Head of caudate nucleus (tissue), 42 donors: ENCODE measurements at regions not wholly inside any gene's neighbourhood (a gene's known extent, or its start where the extent isn't known, plus 50 kb on each side); places are given as distances from the start of the nearest gene placed in this dataset.
"Not testable (repeated sequence)": the region's sequence is repeated elsewhere in the genome, so short reads cannot be mapped to it uniquely, and the experiment has no call there.

Experiments used
- DNase-seq, 42 donors: peaks; one replicate each; pipeline versions ENCODE4 v3.0.0 to v3.0.0-alpha.2; 2020 to 2021; ENCODE audit warnings: mixed read lengths in 7 of 42
- intact Hi-C: fragments of 100-400 bp; cut with DNase I; formaldehyde crosslinking; loops from one replicate; pipeline ENCODE4 v1.15.0; 2022

DNA sequence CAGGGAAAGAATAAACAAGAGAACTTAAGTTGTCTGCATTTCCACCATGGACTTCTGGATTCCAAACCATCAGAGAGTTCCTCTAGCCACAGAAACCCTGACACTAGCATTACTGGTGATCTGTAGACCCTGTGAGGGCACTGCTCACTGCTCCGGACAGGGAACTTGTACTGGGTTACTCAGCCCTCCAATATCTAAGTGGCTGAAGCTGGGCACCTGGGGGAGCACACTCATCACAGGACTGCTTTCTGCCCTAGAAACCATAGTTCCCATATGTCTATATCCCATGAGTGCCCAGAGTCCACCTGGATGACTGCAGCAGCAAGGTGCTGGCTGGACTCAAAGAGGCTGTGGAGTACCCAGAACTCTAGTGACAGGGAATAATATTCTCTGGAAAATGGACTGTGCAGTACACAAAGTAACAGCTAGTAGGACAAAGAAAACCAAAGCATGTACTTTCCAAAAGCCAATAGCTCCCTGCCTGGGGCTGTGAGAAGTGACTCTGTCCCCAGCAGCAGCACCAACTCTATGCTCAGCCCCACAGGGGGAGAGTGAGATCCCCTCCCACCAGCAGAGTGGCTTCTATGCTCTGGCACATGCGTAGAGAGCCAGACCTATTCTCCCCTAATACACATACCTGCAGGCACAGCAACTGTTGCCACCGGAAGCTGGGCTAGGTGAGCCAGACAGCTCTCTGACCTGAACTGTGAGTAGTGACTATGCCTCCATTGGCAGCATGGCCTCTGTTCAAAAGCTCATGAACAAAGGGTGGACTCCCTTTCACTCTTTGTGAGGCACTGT, 472.9 kb upstream of the FTMT start:
- intact Hi-C loops = no loop called here

DNA sequence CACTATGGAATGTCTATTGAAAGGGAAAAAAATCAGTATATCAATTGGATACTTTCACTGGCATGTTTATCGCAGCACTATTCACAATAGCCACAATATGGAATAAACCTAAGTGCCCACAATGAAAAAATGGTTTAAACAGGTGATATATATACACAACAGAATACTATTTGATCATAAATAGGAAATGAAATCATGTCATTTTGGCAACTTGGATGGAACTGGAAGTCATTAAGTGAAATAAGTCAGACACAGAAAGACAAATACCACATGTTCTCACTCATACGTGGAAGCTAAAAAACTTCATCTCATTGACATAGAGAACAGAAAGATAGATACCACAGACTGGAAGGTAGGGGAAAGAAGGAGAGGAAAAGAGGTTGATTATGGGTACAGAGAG, 471.6 kb upstream of the FTMT start:
- intact Hi-C loops = no loop called here
- DNase-seq = no peak

More for the DNA sequence above, 472.9 kb upstream of the FTMT start:
- no peak for DNase-seq

DNA sequence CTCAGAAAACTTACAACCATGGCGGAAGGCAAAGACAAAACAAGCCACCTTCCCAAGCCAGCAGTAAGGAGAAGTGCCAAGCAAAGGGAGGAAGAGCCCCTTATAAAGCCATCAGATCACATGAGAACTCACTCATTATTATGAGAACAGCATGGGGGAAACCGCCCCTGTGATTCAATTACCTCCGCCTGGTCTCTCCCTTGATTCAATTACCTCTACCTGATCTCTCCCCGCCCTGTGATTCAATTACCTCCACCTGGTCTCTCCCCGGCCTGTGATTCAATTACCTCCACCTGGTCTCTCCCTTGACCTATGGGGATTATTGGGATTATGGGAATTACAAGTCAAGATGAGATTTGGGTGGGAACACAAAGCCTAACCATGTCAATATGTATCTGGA, 467.3 kb upstream of the FTMT start:
- intact Hi-C loops = no loop called here
- DNase-seq = no peak

DNA sequence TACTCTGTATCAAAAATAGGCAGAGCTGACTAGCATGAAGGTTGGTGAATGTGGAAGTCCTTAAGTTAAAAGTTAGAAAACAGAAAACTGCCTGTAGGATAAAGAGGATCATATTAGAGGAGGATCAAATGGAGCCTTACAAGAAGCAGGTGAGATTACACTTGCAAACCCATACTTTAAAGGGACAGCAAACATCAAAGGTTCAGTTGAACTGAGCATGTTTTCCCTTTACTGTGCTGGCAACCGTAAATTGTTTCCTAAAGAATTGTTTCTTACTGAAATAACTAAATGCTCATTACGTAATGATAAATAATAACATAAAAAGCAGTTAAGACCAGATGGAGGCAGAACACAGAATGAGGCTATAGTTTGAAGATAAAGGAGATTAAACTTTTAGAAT, 465.3 kb upstream of the FTMT start:
- intact Hi-C loops = no loop called here
- no peak for DNase-seq

DNA sequence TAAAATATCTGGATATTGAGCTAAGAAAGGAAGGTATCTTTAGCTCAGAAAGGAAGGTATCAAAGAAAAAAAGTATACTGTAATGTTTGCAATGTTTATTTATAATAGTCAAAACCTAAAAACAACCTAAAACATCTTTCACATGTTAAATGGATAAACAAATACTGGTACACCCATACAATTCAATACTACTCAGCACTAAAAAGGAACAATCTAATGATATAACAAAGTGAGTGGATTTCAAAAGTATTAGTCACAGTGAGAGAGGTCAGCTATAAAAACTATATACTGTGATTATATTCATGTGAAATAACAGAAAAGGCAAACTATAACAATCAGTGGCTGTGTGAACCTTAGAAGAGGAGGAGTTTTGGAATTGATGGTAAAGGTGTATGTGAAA, 455.0 kb upstream of the FTMT start:
- intact Hi-C loops = no loop called here

DNA sequence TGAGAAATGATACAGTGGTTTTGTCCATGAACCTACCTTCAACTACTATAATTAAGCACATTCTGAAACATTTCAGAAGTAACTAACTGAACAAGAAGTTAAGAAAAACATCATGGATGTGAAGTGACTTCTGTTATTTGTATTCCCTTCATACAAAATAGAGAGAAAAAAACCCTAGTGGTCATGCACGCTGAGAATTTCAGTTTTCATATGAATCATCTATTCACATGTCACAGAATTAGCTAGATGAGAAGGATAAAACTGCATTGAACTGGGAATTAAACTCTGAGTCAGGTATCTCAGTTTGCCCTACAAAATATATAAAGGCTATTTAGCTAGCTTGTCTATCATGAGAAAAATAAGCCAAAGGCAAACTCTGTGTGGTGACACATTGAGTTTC, 451.8 kb upstream of the FTMT start:
- intact Hi-C loops = no loop called here
- DNase-seq = no peak

More for the DNA sequence above, 455.0 kb upstream of the FTMT start:
- no peak for DNase-seq

DNA sequence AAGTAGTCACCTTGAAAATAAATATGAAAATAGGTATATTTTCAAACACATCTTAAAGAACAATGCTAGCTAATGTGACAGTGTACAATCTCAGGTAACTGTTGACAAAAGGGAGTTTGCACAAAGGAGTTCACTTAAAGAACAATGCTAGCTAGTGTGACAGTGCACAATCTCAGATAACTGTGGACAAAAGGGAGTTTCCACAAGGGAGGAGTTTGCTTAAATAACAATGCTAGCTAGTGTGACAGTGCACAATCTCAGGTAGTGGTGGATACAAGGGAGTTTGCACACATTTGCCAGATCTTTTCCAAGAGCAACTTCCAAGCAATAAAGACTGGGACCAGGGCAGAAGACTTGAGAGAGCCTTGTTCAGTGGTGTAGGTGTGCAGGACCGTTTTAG, 442.9 kb upstream of the FTMT start:
- intact Hi-C loops = no loop called here

DNA sequence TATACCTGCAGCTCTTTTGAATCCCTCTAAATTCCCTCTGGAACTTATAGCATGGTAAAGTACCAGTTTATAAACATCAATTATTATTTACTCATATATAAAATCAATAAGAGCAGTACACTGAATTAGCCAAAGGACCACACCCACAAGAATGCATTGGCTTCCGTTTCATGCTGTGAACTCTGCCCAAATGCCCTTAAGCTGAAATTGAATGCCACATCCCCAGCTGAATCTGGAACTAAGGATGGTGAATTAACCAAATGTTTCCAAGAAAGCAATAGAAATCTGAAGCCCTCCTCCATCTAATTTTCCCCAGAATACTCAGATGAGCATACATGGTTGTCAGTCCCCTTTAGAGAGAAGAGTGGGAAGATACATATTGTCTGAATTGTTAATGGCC, 436.4 kb upstream of the FTMT start:
- DNase-seq = no peak

More for the DNA sequence above, 442.9 kb upstream of the FTMT start:
- no peak for DNase-seq

DNA sequence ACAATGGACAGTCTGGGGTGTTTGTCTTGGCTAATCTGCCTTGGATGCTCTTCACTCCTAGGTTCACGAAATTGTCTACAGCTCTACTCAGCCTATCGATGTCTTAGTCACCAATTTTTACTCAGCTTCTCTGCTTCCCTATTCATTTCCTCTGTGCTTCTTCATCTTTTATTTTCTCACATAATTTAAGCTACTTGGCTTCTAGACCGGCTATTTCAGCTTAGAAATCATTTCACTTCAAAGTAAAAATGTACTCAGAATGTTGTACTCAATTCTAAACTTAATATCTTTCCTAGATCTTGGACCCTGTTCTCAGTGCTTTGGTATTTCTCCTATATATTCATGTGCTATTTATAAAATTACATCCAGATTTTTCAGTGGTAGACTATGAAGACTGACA, 430.0 kb upstream of the FTMT start:
- DNase-seq = no peak
- intact Hi-C loops = no loop called here

More for the DNA sequence above, 436.4 kb upstream of the FTMT start:
- intact Hi-C loops = no loop called here

DNA sequence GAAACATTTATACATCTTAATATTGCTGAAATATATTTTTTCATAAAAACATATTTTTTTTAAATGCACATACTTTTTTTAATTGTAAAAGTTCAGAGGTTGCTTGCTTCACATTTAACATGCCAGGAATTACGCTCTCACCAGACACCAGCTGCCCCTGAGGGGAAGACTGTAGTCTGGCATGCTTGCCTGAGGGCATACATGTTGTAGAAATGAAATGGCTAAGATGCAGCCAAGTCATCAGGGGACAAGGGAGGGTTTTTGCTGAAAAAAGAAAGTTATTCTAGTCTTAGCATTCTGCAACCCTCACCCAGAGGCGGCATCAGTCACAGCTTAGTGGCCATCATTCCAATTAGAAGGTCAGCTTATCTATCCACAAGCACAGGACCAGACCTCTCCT, 426.7 kb upstream of the FTMT start:
- no peak for DNase-seq
- intact Hi-C loops = no loop called here

DNA sequence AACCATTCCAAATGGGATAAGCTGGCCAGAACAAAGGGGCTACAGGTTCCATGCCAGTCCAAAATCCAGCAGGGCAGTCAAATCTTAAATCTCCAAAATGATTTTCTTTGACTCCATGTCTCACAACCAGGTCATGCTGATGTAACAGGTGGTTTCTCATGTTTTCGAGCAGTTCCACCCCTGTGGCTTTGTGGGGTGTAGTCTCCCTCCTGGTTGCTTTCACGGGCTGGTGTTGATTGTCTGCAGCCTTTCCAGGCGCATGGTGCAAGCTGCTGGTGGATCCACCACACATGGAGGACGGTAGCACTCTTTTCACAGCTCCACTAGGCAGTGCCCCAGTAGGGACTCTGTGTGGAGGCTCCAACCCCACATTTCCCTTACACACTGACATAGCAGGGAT, 425.5 kb upstream of the FTMT start:
- no peak for DNase-seq
- intact Hi-C loops = no loop called here

DNA sequence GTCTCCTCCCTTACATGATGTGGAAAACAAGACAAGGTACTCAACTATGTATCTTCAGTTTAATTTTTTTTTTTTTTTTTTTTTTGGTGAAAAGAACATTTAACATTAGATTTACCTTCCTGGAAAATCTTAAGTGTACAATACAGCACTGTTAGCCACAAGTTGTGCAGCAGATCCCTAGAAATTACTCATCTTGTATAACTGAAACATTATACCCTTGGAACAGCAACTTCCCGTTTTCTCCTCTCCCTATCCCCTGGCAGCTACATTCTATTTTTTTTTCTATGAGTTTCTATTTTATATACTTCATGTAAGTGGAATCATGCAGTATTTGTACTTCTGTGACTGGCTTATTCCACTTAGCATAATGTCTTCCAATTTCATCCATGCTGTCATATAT, 421.9 kb upstream of the FTMT start:
- intact Hi-C loops = no loop called here
- DNase-seq = no peak

DNA sequence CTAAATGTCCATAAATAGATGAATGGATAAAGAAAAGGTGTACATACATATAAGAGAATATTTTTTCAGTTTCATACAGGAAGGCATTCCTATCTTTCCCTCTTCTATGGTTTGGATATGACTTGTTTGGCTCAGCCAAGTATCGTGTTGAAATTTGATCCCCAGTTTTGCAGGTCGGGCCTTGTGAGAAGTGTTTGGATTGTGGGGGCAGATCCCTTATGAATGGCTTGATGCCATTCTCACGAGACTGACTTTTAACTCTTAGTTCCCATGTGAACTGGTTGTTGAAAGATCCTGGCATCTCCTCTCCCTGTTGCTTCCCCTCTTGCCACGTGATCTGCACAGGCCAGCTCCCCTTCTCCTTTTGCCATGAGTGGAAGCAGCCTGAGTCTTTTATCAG, 421.1 kb upstream of the FTMT start:
- intact Hi-C loops = no loop called here
- DNase-seq = no peak

DNA sequence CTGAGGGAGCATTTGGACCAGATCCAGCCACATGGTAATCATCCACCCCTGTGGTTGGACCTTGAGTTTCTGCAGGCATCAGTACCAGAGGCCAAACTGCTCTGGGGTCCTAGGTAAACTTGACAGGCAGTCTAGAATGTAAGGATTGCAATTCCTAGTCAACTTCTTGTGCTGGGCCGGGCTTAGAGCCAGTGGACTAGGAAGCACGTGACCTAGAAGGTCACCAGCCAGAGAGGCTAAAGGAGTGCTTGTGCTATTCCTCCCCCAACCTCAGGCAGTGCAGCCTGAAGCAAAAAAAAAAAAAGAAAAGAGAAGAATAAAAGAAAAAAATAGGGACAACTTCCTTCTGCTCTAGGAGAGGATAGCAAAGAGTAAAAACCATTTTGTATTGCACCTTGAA, 406.2 kb upstream of the FTMT start:
- intact Hi-C loops = no loop called here
- DNase-seq = no peak

DNA sequence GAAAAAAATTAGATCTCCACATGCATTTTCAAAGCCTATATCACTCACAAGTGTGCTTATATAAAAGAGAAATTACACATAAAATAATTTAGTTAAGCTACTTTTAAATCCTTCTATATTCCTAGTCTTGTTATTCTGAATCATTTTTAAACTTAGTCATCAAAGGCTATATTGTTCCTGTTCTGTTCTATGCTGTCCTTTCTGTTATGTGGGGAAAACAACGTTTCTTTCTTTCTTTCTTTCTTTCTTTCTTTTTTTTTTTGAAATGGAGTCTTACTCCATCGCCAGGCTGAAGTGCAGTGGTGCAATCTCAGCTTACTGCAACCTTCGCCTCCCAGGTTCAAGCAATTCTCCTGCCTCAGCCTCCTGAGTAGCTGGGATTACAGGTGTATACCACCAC, 389.2 kb upstream of the FTMT start:
- intact Hi-C loops = no loop called here
- DNase-seq = no peak

DNA sequence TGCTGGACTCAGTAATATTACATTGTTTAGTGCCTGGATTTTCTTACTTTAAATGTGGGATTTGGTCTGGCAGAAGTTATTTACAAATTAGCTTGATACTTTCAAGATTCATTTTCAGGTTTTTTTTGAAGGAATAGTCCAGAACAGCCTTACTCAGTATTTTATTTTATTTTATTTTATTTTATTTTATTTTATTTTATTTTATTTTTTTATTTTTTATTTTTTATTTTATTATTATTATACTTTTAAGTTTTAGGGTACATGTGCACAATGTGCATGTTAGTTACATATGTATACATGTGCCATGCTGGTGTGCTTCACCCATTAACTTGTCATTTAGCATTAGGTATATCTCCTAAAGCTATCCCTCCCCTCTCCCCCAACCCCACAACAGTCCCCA, 380.5 kb upstream of the FTMT start:
- DNase-seq, intact Hi-C loops: not testable (repeated sequence)

DNA sequence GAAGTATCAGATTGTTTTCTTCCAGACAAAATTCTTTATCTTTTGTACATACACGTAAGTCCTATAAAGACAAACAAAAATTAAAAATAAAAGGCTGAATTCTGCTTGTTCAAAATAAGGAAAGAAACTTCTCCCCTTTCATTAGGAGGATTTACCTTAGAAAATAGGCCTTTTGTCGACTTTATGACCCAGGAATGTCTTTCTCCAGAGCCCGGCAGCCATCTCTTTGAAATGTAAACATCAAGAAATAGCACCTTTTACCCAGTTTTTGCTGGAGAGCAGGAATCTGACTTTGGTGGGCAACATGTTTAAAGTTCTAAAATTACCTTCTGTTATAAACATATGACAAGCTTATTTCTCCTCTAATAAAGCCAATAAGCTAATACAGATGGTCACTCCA, 373.0 kb upstream of the FTMT start:
- intact Hi-C loops = no loop called here
- no peak for DNase-seq

DNA sequence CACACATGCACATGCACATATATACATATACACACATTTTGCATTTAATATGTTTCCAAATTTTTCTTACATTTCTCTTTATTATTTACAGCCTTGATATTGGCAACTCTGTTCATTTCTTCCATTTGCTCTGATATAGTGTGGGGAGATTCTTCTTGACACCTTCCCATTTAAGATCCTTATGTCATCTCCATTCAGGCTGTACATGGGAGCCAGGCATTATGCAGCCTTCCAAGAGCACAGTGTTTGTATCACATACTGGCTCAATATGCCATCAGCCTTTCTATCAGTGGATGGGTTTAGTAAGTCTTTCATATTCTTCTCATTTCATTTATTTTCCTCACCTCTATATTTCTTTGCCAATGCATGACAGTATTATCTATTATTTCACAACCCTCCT, 372.3 kb upstream of the FTMT start:
- intact Hi-C loops = no loop called here
- no peak for DNase-seq

DNA sequence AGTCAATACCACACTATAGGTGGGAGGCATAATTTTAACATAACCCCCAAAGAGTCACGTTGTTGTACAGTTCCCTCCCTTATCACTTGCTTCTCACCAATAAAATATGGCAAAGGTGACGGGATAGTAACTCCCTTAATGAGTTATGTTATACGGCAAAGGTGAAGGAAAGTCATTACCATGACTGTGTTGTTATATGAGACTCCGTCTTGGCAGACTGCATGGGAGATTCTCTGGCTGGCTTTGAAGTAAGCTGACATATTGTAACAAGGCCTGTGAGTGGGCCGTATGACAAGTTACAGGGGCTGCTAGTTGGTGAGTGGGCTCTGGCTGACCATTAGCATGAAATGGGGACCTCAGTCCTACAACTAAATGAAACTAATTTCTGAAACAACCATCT, 366.4 kb upstream of the FTMT start:
- no peak for DNase-seq
- intact Hi-C loops = no loop called here

DNA sequence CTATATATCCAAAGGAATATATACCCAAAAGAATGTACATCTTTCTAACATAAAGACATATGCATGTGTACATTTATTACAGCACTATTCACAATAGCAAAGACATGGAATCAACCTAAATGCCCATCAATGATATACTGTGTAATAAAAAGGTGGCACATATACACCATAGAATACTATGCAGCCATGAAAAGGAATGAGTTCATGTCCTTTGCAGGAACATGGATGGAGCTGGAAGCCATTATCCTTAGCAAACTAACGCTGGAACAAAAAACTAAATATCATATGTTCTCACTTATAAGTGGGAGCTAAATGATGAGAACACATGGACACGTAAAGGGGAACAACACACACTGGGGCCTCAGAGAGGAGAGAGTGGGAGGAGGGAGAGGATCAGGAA, 365.7 kb upstream of the FTMT start:
- intact Hi-C loops, DNase-seq: not testable (repeated sequence)

DNA sequence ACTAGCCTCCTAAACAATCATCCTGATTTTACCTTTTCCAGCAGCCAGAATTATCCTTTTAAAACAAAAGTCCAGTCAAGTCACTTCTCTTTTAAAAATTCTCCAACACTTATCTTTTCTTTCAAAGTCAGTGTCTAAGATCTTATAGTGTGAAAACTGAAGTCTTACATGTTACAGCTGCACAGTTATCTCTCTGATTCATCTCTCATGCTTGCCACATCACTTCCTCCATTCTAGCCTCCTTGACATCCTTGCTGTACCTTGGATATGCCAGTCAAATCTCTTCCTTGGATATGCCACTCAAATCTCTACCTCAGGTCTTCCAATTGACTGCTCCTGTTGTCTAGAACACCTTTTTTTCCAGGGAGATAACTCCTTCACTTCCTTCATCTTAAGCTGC, 361.7 kb upstream of the FTMT start:
- intact Hi-C loops = no loop called here
- no peak for DNase-seq

DNA sequence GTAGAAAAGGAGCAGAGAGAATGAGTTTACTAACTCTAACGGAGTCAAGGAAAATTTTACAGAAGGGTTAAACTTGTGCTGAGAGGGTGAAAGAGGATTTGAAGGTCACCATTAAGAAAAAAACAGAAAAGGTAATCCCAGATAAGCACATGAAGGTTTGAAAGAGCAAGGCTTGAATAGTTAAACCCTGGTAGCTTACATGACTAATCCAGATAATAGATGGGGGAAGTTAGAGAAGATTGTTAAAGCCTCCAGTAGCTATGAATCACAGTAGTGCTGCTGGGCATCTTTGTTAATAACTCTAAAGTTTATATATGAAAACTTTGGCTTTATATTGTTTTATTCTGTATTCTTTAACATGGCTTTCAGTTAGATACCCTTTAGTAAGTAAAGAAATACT, 354.5 kb upstream of the FTMT start:
- intact Hi-C loops = no loop called here
- no peak for DNase-seq
